Lower lobe of right lung (tissue), 2 donors: ENCODE measurements at regions not wholly inside any gene's neighbourhood (a gene's known extent, or its start where the extent isn't known, plus 50 kb on each side); places are given as distances from the start of the nearest gene placed in this dataset.

Source experiments
- ATAC-seq, 2 donors: fragments of 200-7000 bp; cut with Tn5 transposase; one replicate each; pipeline ENCODE4 v1.9.1; 2020 to 2022; ENCODE audit warnings: mild to moderate bottlenecking in 2 of 2, moderate library complexity in 2 of 2
- DNase-seq: peaks from one replicate; pipeline ENCODE4 v3.0.0-alpha.2; 2020
- H3K27ac ChIP-seq: fragments of 200-600 bp; one replicate; pipeline ENCODE4 v1.8.0; 2022
- H3K27me3 ChIP-seq: fragments of 200-600 bp; one replicate; pipeline ENCODE4 v1.8.0; 2022; ENCODE audit warnings: low read depth
- H3K36me3 ChIP-seq: fragments of 200-600 bp; one replicate; pipeline ENCODE4 v1.8.0; 2022; ENCODE audit warnings: mild to moderate bottlenecking
- H3K4me1 ChIP-seq: fragments of 200-600 bp; one replicate; pipeline ENCODE4 v1.8.0; 2022
- H3K4me3 ChIP-seq: fragments of 200-600 bp; one replicate; pipeline ENCODE4 v1.8.0; 2022; ENCODE audit warnings: mild to moderate bottlenecking
- H3K9me3 ChIP-seq: fragments of 200-600 bp; one replicate; pipeline ENCODE4 v1.8.0; 2022
- CTCF ChIP-seq: fragments of 200-600 bp; IDR thresholded peaks from one replicate; pipeline ENCODE4 v1.8.0; 2022; ENCODE audit warnings: antibody characterized with exemption, mild to moderate bottlenecking
- intact Hi-C: fragments of 100-400 bp; cut with DNase I; formaldehyde crosslinking; loops from one replicate; pipeline ENCODE4 v1.11.0; 2022
- donor health status: DM: no; HTN: yes; CAD: no; lungs with severe emphysema.

- no peaks in the 10 kb centered on the region for H3K9me3 ChIP-seq
- no peaks in the 10 kb centered on the region for H3K4me1 ChIP-seq
- no peak for TF ChIP-seq CTCF
- no peaks in the 10 kb centered on the region for H3K36me3 ChIP-seq
- intact Hi-C loops, result no loop called here
- H3K27me3 ChIP-seq, result no peaks in the 10 kb centered on the region
- no peak overlapping the region for H3K4me3 ChIP-seq
- H3K27ac ChIP-seq, result no peak overlapping the region
- no peak for DNase-seq
- ATAC-seq, result no peak
These were observed 638.6 kb downstream of the SEMA5A start for GRCh38 chr5:8907168-8907868.

GRCh38 chr5:8908055-8908683, 637.7 kb downstream of the SEMA5A start:
- no peaks in the 10 kb centered on the region for H3K27me3 ChIP-seq
- H3K36me3 ChIP-seq, result no peaks in the 10 kb centered on the region
- ATAC-seq (peak; percentile 29 to 57), DNase-seq (no peak)
- peak; percentile 64 for TF ChIP-seq CTCF
- H3K4me1 ChIP-seq, result no peaks in the 10 kb centered on the region
- intact Hi-C loops, result no loop called here
- H3K9me3 ChIP-seq, result no peaks in the 10 kb centered on the region
- no peak overlapping the region for H3K4me3 ChIP-seq
- no peak overlapping the region for H3K27ac ChIP-seq

GRCh38 chr5:8912106-8912505, 633.8 kb downstream of the SEMA5A start:
- Histone ChIP-seq H3K36me3 (no peaks in the 10 kb centered on the region), H3K27me3 (no peaks in the 10 kb centered on the region), H3K27ac (no peak overlapping the region), H3K9me3 (no peaks in the 10 kb centered on the region), H3K4me3 (no peak overlapping the region), H3K4me1 (no peaks in the 10 kb centered on the region)
- DNase-seq, result no peak
- TF ChIP-seq CTCF, result no peak
- ATAC-seq, result no peak
- intact Hi-C loops, result no loop called here

GRCh38 chr5:8913522-8913921, 632.4 kb downstream of the SEMA5A start:
- Histone ChIP-seq H3K27me3 (no peaks in the 10 kb centered on the region), H3K9me3 (no peaks in the 10 kb centered on the region), H3K27ac (no peak overlapping the region), H3K36me3 (no peaks in the 10 kb centered on the region), H3K4me1 (no peaks in the 10 kb centered on the region), H3K4me3 (no peak overlapping the region)
- intact Hi-C loops, result no loop called here
- DNase-seq, result no peak
- ATAC-seq, result no peak
- no peak for TF ChIP-seq CTCF

GRCh38 chr5:8919096-8919495, 626.8 kb downstream of the SEMA5A start:
- intact Hi-C loops, result no loop called here
- H3K27me3 ChIP-seq, result no peaks in the 10 kb centered on the region
- ATAC-seq (no peak), DNase-seq (no peak)
- no peak overlapping the region for H3K27ac ChIP-seq
- H3K4me1 ChIP-seq, result no peaks in the 10 kb centered on the region
- H3K9me3 ChIP-seq, result no peaks in the 10 kb centered on the region
- no peak for TF ChIP-seq CTCF
- H3K4me3 ChIP-seq, result no peak overlapping the region
- H3K36me3 ChIP-seq, result no peaks in the 10 kb centered on the region
